HepG2 (cell line): ENCODE measurements at regions not wholly inside any gene's neighbourhood (a gene's known extent, or its start where the extent isn't known, plus 50 kb on each side); places are given as distances from the start of the nearest gene placed in this dataset.

ENCODE experiments used
- ATAC-seq: fragments of 200-7000 bp; cut with Tn5 transposase; 3 replicates; pipeline ENCODE4 v1.9.1; 2020; ENCODE audit warnings: mild to moderate bottlenecking, moderate library complexity
- BruUV-seq: library from RNA; stranded (reverse); fragments of 400-500 nt; replicated peaks from 2 replicates; lab custom pipeline; 2021; lab: Mats Ljungman, UMichigan
- CTCF ChIA-PET: fragments of 300-600 bp; formaldehyde crosslinking; extraction: SDS; loops from one replicate; lab custom pipeline; 2021; ENCODE audit warnings: low total read pairs, inconsistent platforms, low intra/inter-chr PET ratio; lab: Yijun Ruan, JAX
- POLR2A ChIA-PET: fragments of 350-600 bp; sonication (Branson Sonifier 250); formaldehyde crosslinking; loops from one replicate; lab custom pipeline; 2020; ENCODE audit warnings: antibody characterized with exemption, inconsistent platforms; lab: Yijun Ruan, JAX
- DNase-seq: peaks from one replicate; pipeline ENCODE4 v3.0.0-alpha.2; 2015; ENCODE audit warnings: low spot score
- FAIRE-seq: peaks from 3 replicates; lab custom pipeline; 2011; peaks lifted over from hg19 to GRCh38; lab: Jason Lieb, UNC
- H2AFZ ChIP-seq: one replicate; pipeline ENCODE4 v1.6.1; 2011; ENCODE audit warnings: low read length, inconsistent platforms
- H3K27ac ChIP-seq: fragments of 300-600 bp; 3 replicates; pipeline ENCODE4 v1.8.0; 2011; ENCODE audit warnings: mixed run types, mild to moderate bottlenecking, mixed read lengths, low read length, inconsistent platforms; ENCODE audit not compliant: insufficient read depth; ENCODE audit errors: extremely low read length
- H3K27me3 ChIP-seq, 2 experiments: fragments of 200-600 bp in 1 of 2; 2 replicates in 1 of 2; 3 replicates in 1 of 2; pipeline versions ENCODE4 v1.6.0 to v1.8.0; 2011; ENCODE audit warnings: low read length in 2 of 2, mild to moderate bottlenecking in 2 of 2, moderate library complexity in 2 of 2, inconsistent platforms in 1 of 2; ENCODE audit not compliant: insufficient read depth in 2 of 2, control insufficient read depth in 1 of 2
- H3K36me3 ChIP-seq, 2 experiments: fragments of 200-600 bp in 1 of 2; replicated peaks in 1 of 2; 2 replicates in 1 of 2; 3 replicates in 1 of 2; pipeline versions ENCODE4 v1.5.1 to v1.8.0; 2011; ENCODE audit warnings: low read length in 2 of 2, inconsistent platforms in 1 of 2; ENCODE audit not compliant: insufficient read depth in 2 of 2, control insufficient read depth in 1 of 2
- H3K4me1 ChIP-seq: 2 replicates; pipeline ENCODE4 v1.5.1; 2012; ENCODE audit warnings: low read length, inconsistent platforms; ENCODE audit not compliant: insufficient read depth
- H3K4me2 ChIP-seq: 2 replicates; pipeline ENCODE4 v1.6.0; 2011; ENCODE audit warnings: low read depth, low read length, inconsistent platforms
- H3K4me3 ChIP-seq, 3 experiments: fragments of 200-600 bp in 1 of 3; sonication (generic), shearing (Covaris generic) in 1 of 3; replicated peaks in 1 of 3; 2 replicates each; pipeline ENCODE4 v1.5.1; 2011 to 2016; ENCODE audit warnings: low read length in 3 of 3, inconsistent platforms in 2 of 3, low read depth in 2 of 3, mild to moderate bottlenecking in 2 of 3, control low read depth in 1 of 3, mixed read lengths in 1 of 3; ENCODE audit not compliant: insufficient read depth in 1 of 3
- H3K79me2 ChIP-seq: one replicate; pipeline ENCODE4 v1.6.1; 2011; ENCODE audit warnings: low read length, inconsistent platforms; ENCODE audit not compliant: insufficient read depth
- H3K9ac ChIP-seq: 2 replicates; pipeline ENCODE4 v1.6.0; 2011; ENCODE audit warnings: mild to moderate bottlenecking, low read depth, low read length, inconsistent platforms; ENCODE audit not compliant: insufficient read depth
- H3K9me3 ChIP-seq: 2 replicates; pipeline ENCODE4 v1.5.1; 2012; ENCODE audit warnings: mild to moderate bottlenecking, low read length
- H4K20me1 ChIP-seq: 2 replicates; pipeline ENCODE4 v1.6.0; 2011; ENCODE audit warnings: inconsistent platforms, mild to moderate bottlenecking, low read length, moderate library complexity; ENCODE audit not compliant: insufficient read depth
- ARHGAP35 ChIP-seq: sonication (generic); formaldehyde crosslinking; IDR thresholded peaks from 2 replicates; pipeline ENCODE4 v1.9.0; 2022; ENCODE audit warnings: mild to moderate bottlenecking, inconsistent platforms, moderate library complexity, missing genetic modification reagents, borderline replicate concordance
- CHCHD3 ChIP-seq: sonication (generic); formaldehyde crosslinking; IDR thresholded peaks from 2 replicates; pipeline ENCODE4 v1.8.0; 2022; ENCODE audit warnings: mild to moderate bottlenecking, missing genetic modification reagents, moderate library complexity
- MYNN ChIP-seq: sonication (generic); formaldehyde crosslinking; IDR thresholded peaks from 2 replicates; pipeline ENCODE4 v1.4.0; 2020; ENCODE audit warnings: mild to moderate bottlenecking, low read depth, missing genetic modification reagents
- POLR2G ChIP-seq: fragments of 200-400 bp; formaldehyde crosslinking; IDR thresholded peaks from 2 replicates; pipeline ENCODE4 v1.6.1; 2018; ENCODE audit warnings: mild to moderate bottlenecking, low read depth, low read length, moderate library complexity
- TAF15 ChIP-seq: fragments of 200-400 bp; formaldehyde crosslinking; IDR thresholded peaks from one replicate; pipeline ENCODE4 v1.6.1; 2018; ENCODE audit warnings: mild to moderate bottlenecking, low read depth, low read length; ENCODE audit not compliant: poor library complexity, severe bottlenecking
- ZHX1 ChIP-seq: sonication (generic); formaldehyde crosslinking; IDR thresholded peaks from 2 replicates; pipeline ENCODE4 v1.8.1; 2022; ENCODE audit warnings: low read depth, mild to moderate bottlenecking, missing genetic modification reagents
- ZNF207 ChIP-seq: fragments of 450-650 bp; IDR thresholded peaks from 2 replicates; pipeline ENCODE4 v1.6.1; 2016; ENCODE audit warnings: antibody characterized with exemption, borderline replicate concordance
- ZNF460 ChIP-seq: sonication (generic); formaldehyde crosslinking; IDR thresholded peaks from 2 replicates; pipeline ENCODE4 v1.5.1; 2020; ENCODE audit warnings: missing genetic modification reagents, mild to moderate bottlenecking, borderline replicate concordance
- ZNF546 ChIP-seq: sonication (generic); formaldehyde crosslinking; conservative IDR thresholded peaks from 2 replicates; pipeline ENCODE4 v1.8.1; 2023; ENCODE audit warnings: mild to moderate bottlenecking, missing genetic modification reagents
- ZNF710 ChIP-seq: sonication (generic); formaldehyde crosslinking; IDR thresholded peaks from 2 replicates; pipeline ENCODE4 v1.5.0; 2020; ENCODE audit warnings: mild to moderate bottlenecking, missing genetic modification reagents, borderline replicate concordance
- ZNF737 ChIP-seq: sonication (generic); formaldehyde crosslinking; IDR thresholded peaks from 2 replicates; pipeline ENCODE4 v1.5.0; 2020; ENCODE audit warnings: missing genetic modification reagents, mild to moderate bottlenecking, borderline replicate concordance
- ZNF780A ChIP-seq: sonication (generic); formaldehyde crosslinking; IDR thresholded peaks from 2 replicates; pipeline ENCODE4 v1.8.0; 2022; ENCODE audit warnings: mild to moderate bottlenecking, missing genetic modification reagents, moderate library complexity
- ZNF841 ChIP-seq: sonication (generic); formaldehyde crosslinking; IDR thresholded peaks from 2 replicates; pipeline ENCODE4 v1.8.1; 2023; ENCODE audit warnings: missing genetic modification reagents, borderline replicate concordance
- whole genome bisulfite sequencing: methylation state at CpG from one replicate; pipeline ENCODE4 v1.1.6; 2017; ENCODE audit warnings: low lambda C conversion rate; 5-methylcytosine and 5-hydroxymethylcytosine counted together
- in situ Hi-C: cut with HindIII; loops from 2 replicates; pipeline ENCODE4 v1.10.0; 2017; ENCODE audit warnings: low pct_unique_long_range_greater_than_20kb; ENCODE audit not compliant: extremely low pct_ligation_motif_present
- intact Hi-C: fragments of 100-400 bp; cut with micrococcal nuclease; formaldehyde crosslinking; loops from one replicate; pipeline ENCODE4 v1.10.0; 2022; ENCODE audit not compliant: unreplicated experiment
- TF ChIP-seq, protein P1 (sequence below): sonication (generic); formaldehyde crosslinking; IDR thresholded peaks from 2 replicates; pipeline ENCODE4 v1.5.1; 2020; ENCODE audit warnings: missing genetic modification reagents, mild to moderate bottlenecking, borderline replicate concordance
- TF ChIP-seq, protein P2 (sequence below): IDR thresholded peaks from 2 replicates; pipeline ENCODE4 v1.6.1; 2016

- no peak for ATAC-seq
- in situ Hi-C loops (no loop called here), intact Hi-C loops (no loop called here)
- ChIA-PET POLR2A (no interaction called here), CTCF (no interaction called here)
- Histone ChIP-seq H3K4me1 (peaks cover 28% of the 10 kb centered on the region), H3K9ac (no peak overlapping the region), H3K27ac (no peak overlapping the region), H3K4me2 (no peak overlapping the region), H2AFZ (peak overlapping the region; percentile 11), H3K79me2 (no peaks in the 10 kb centered on the region), H4K20me1 (no peaks in the 10 kb centered on the region), H3K27me3 (no peaks in the 10 kb centered on the region), H3K4me3 (no peak overlapping the region), H3K9me3 (peaks cover 11% of the 10 kb centered on the region; the same call in 1 of the 2 replicates), H3K36me3 (no peaks in the 10 kb centered on the region)
- BruUV-seq: no TSS peak
- WGBS: 64% methylated on average over 3 of the region's 3 CpGs
- no peak for DNase-seq
- FAIRE-seq: no peak
- no peak for TF ChIP-seq ZNF841 (CRISPR knock-in tag)
- TF ChIP-seq, protein P1, sequence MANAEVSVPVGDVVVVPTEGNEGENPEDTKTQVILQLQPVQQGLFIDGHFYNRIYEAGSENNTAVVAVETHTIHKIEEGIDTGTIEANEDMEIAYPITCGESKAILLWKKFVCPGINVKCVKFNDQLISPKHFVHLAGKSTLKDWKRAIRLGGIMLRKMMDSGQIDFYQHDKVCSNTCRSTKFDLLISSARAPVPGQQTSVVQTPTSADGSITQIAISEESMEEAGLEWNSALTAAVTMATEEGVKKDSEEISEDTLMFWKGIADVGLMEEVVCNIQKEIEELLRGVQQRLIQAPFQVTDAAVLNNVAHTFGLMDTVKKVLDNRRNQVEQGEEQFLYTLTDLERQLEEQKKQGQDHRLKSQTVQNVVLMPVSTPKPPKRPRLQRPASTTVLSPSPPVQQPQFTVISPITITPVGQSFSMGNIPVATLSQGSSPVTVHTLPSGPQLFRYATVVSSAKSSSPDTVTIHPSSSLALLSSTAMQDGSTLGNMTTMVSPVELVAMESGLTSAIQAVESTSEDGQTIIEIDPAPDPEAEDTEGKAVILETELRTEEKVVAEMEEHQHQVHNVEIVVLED (CRISPR knock-in tag): no peak
- TF ChIP-seq, protein P2, sequence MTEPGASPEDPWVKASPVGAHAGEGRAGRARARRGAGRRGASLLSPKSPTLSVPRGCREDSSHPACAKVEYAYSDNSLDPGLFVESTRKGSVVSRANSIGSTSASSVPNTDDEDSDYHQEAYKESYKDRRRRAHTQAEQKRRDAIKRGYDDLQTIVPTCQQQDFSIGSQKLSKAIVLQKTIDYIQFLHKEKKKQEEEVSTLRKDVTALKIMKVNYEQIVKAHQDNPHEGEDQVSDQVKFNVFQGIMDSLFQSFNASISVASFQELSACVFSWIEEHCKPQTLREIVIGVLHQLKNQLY: no peak
- no peak for TF ChIP-seq ZNF710 (CRISPR knock-in tag)
- TF ChIP-seq ARHGAP35: no peak
- no peak for TF ChIP-seq ZNF737
- TF ChIP-seq ZNF546: no peak
- TF ChIP-seq ZHX1: no peak
- TF ChIP-seq CHCHD3: no peak
- no peak for TF ChIP-seq ZNF207
- no peak for TF ChIP-seq ZNF460 (CRISPR knock-in tag)
- no peak for TF ChIP-seq POLR2G
- no peak for TF ChIP-seq MYNN
- no peak for TF ChIP-seq TAF15
- no peak for TF ChIP-seq ZNF780A
These were observed 86.1 kb upstream of the ITPRID2 start for GRCh38 chr2:181805228-181806038.
